ENCODE measurements at regions not wholly inside any gene's neighbourhood (a gene's known extent, or its start where the extent isn't known, plus 50 kb on each side); places are given as distances from the start of the nearest gene placed in this dataset.
A peak's percentile ranks its signal among the peaks of the same experiment; 100 is the strongest.

- no peak overlapping the region for H3K4me3 ChIP-seq (ENCODE audit: low read depth, low read length)
- in situ Hi-C loops (cut with HindIII; ENCODE audit: low pct_ligation_motif_present, low sequenced_read_pairs): loop anchor here (25.0 kb wide), 1 partner anchor 154 kb away; no protein-coding TSS in a partner anchor
- no peaks in the 10 kb centered on the region for H3K27me3 ChIP-seq (replicated peaks)
- H3K36me3 ChIP-seq (replicated peaks): no peaks in the 10 kb centered on the region
- peak; percentile 77 for DNase-seq
- H3K27ac ChIP-seq: peak overlapping the region; percentile 79
- TF ChIP-seq CTCF (IDR thresholded peaks at IDR 0.05; ENCODE audit: low read depth, low read length, missing control alignments): no peak
Observed at GRCh38 chr7:46383605-46384004, 462.5 kb upstream of the IGFBP3 start.

- peak; percentile 38 for DNase-seq
Observed at GRCh38 chr7:46369933-46370654, 449.0 kb upstream of the IGFBP3 start.

GRCh38 chr7:46368871-46369270 lies 447.8 kb upstream of the IGFBP3 start:
- no peak overlapping the region for H3K27ac ChIP-seq
- no peaks in the 10 kb centered on the region for H3K36me3 ChIP-seq (replicated peaks)
- H3K4me3 ChIP-seq (ENCODE audit: low read depth, low read length): no peak overlapping the region
- no peak for DNase-seq
- H3K27me3 ChIP-seq (replicated peaks): no peaks in the 10 kb centered on the region
- TF ChIP-seq CTCF (IDR thresholded peaks at IDR 0.05; ENCODE audit: low read depth, low read length, missing control alignments): no peak
- in situ Hi-C loops (cut with HindIII; ENCODE audit: low pct_ligation_motif_present, low sequenced_read_pairs): loop anchor here (25.0 kb wide), 2 partner anchors 457 to 718 kb away; partner anchors contain the start of gene IGFBP3

More at GRCh38 chr7:46369933-46370654, 449.0 kb upstream of the IGFBP3 start:
- Histone ChIP-seq H3K27me3 (replicated peaks) (no peaks in the 10 kb centered on the region), H3K27ac (peak overlapping the region; percentile 48), H3K4me3 (ENCODE audit: low read depth, low read length) (no peak overlapping the region), H3K36me3 (replicated peaks) (no peaks in the 10 kb centered on the region)
- in situ Hi-C loops (cut with HindIII; ENCODE audit: low pct_ligation_motif_present, low sequenced_read_pairs): loop anchor here (25.0 kb wide), 2 partner anchors 458 to 717 kb away; partner anchors contain the start of gene IGFBP3
- TF ChIP-seq CTCF (IDR thresholded peaks at IDR 0.05; ENCODE audit: low read depth, low read length, missing control alignments): no peak

GRCh38 chr7:46366526-46366925 lies 445.5 kb upstream of the IGFBP3 start:
- DNase-seq: no peak
- H3K4me3 ChIP-seq (ENCODE audit: low read depth, low read length): no peak overlapping the region
- no peak overlapping the region for H3K27ac ChIP-seq
- TF ChIP-seq CTCF (IDR thresholded peaks at IDR 0.05; ENCODE audit: low read depth, low read length, missing control alignments): no peak
- H3K36me3 ChIP-seq (replicated peaks): no peaks in the 10 kb centered on the region
- in situ Hi-C loops (cut with HindIII; ENCODE audit: low pct_ligation_motif_present, low sequenced_read_pairs): loop anchor here (25.0 kb wide), 2 partner anchors 454 to 721 kb away; partner anchors contain the start of gene IGFBP3
- H3K27me3 ChIP-seq (replicated peaks): no peaks in the 10 kb centered on the region

GRCh38 chr7:46363688-46364087 lies 442.6 kb upstream of the IGFBP3 start:
- Histone ChIP-seq H3K4me3 (ENCODE audit: low read depth, low read length) (no peak overlapping the region), H3K36me3 (replicated peaks) (no peaks in the 10 kb centered on the region), H3K27ac (no peak overlapping the region), H3K27me3 (replicated peaks) (no peaks in the 10 kb centered on the region)
- peak; percentile 15 for TF ChIP-seq CTCF (IDR thresholded peaks at IDR 0.05; ENCODE audit: low read depth, low read length, missing control alignments)
- DNase-seq: no peak
- in situ Hi-C loops (cut with HindIII; ENCODE audit: low pct_ligation_motif_present, low sequenced_read_pairs): loop anchor here (25.0 kb wide), 2 partner anchors 451 to 724 kb away; partner anchors contain the start of gene IGFBP3

Data from brain microvascular endothelial cell (primary cell).